ENCODE measurements at regions not wholly inside any gene's neighbourhood (a gene's known extent, or its start where the extent isn't known, plus 50 kb on each side); places are given as distances from the start of the nearest gene placed in this dataset.
"Not testable (repeated sequence)": the region's sequence is repeated elsewhere in the genome, so short reads cannot be mapped to it uniquely, and the experiment has no call there.

GRCh38 chr5:30380228-30380627 is 813.3 kb upstream of the CDH6 start:
- DNase-seq (no peak), ATAC-seq (no peak)
- WGBS, 2 donors: 49 to 63% methylated on average over 4 of the region's 4 CpGs
- no peak for TF ChIP-seq CTCF (IDR thresholded peaks at IDR 0.05)
- TF ChIP-seq POLR2A (IDR thresholded peaks at IDR 0.05): no peak
- Histone ChIP-seq H3K36me3 (replicated peaks in 1 of 2; ENCODE audit: insufficient read depth in 1 of 2, low read depth in 2 of 2) (no peaks in the 10 kb centered on the region), H3K4me3 (no peak overlapping the region), H3K27ac (no peak overlapping the region), H3K27me3 (no peaks in the 10 kb centered on the region), H3K9me3 (no peaks in the 10 kb centered on the region), H3K4me1 (no peaks in the 10 kb centered on the region)
- intact Hi-C loops (cut with DNase I): no loop called here

GRCh38 chr5:30376848-30377247 is 816.6 kb upstream of the CDH6 start:
- ATAC-seq: no peak
- H3K4me1 ChIP-seq: no peaks in the 10 kb centered on the region
- no peaks in the 10 kb centered on the region for H3K27me3 ChIP-seq
- H3K27ac ChIP-seq: no peak overlapping the region
- H3K9me3 ChIP-seq: no peaks in the 10 kb centered on the region
- 56 to 68% methylated on average over 3 of the region's 3 CpGs for WGBS, 2 donors
- TF ChIP-seq CTCF (IDR thresholded peaks at IDR 0.05) (no peak), POLR2A (IDR thresholded peaks at IDR 0.05) (no peak)
- intact Hi-C loops (cut with DNase I): no loop called here
- DNase-seq: no peak
- H3K36me3 ChIP-seq (replicated peaks in 1 of 2; ENCODE audit: insufficient read depth in 1 of 2, low read depth in 2 of 2): no peaks in the 10 kb centered on the region
- no peak overlapping the region for H3K4me3 ChIP-seq

- H3K4me3 ChIP-seq: no peak overlapping the region
- H3K4me1 ChIP-seq: no peaks in the 10 kb centered on the region
- TF ChIP-seq CTCF (IDR thresholded peaks at IDR 0.05): no peak
- TF ChIP-seq POLR2A (IDR thresholded peaks at IDR 0.05): no peak
- no peaks in the 10 kb centered on the region for H3K9me3 ChIP-seq
- no peaks in the 10 kb centered on the region for H3K27me3 ChIP-seq
- no peaks in the 10 kb centered on the region for H3K36me3 ChIP-seq (replicated peaks in 1 of 2; ENCODE audit: insufficient read depth in 1 of 2, low read depth in 2 of 2)
- H3K27ac ChIP-seq: no peak overlapping the region
- intact Hi-C loops (cut with DNase I): no loop called here
- 56 to 71% methylated on average over 4 of the region's 4 CpGs for WGBS, 2 donors
- ATAC-seq (no peak), DNase-seq (no peak)
Observed at GRCh38 chr5:30368064-30368463, 825.4 kb upstream of the CDH6 start.

- H3K4me1 ChIP-seq; H3K36me3 ChIP-seq (replicated peaks in 1 of 2; ENCODE audit: insufficient read depth in 1 of 2, low read depth in 2 of 2); H3K4me3 ChIP-seq; H3K27me3 ChIP-seq; intact Hi-C loops (cut with DNase I); DNase-seq; H3K9me3 ChIP-seq; H3K27ac ChIP-seq; ATAC-seq: not testable (repeated sequence)
- WGBS, 2 donors: 64 to 78% methylated on average over 7 to 8 of the region's 8 CpGs
Observed at GRCh38 chr5:30365031-30365430, 828.5 kb upstream of the CDH6 start.

- no peak overlapping the region for H3K4me3 ChIP-seq
- no peak overlapping the region for H3K27ac ChIP-seq
- no peaks in the 10 kb centered on the region for H3K36me3 ChIP-seq (replicated peaks in 1 of 2; ENCODE audit: insufficient read depth in 1 of 2, low read depth in 2 of 2)
- 62 to 65% methylated on average over 1 of the region's 1 CpG for WGBS, 2 donors
- DNase-seq: no peak
- no peaks in the 10 kb centered on the region for H3K27me3 ChIP-seq
- intact Hi-C loops (cut with DNase I): no loop called here
- no peak for ATAC-seq
- TF ChIP-seq CTCF (IDR thresholded peaks at IDR 0.05) (no peak), POLR2A (IDR thresholded peaks at IDR 0.05) (no peak)
- no peaks in the 10 kb centered on the region for H3K9me3 ChIP-seq
- H3K4me1 ChIP-seq: no peaks in the 10 kb centered on the region
Observed at GRCh38 chr5:30357371-30357770, 836.1 kb upstream of the CDH6 start.

Measured in body of pancreas (tissue), 4 donors.